Heart left ventricle (tissue), 16 donors: ENCODE measurements at regions not wholly inside any gene's neighbourhood (a gene's known extent, or its start where the extent isn't known, plus 50 kb on each side); places are given as distances from the start of the nearest gene placed in this dataset.

Experiments used
- ATAC-seq, 4 donors: fragments of 200-7000 bp; cut with Tn5 transposase; one replicate each; pipeline ENCODE4 v1.9.1; 2020 to 2022; ENCODE audit warnings: moderate library complexity in 4 of 4, mild to moderate bottlenecking in 3 of 4, moderate number of reproducible peaks in 1 of 4
- DNase-seq, 5 donors: peaks; one replicate each; pipeline ENCODE4 v3.0.0-alpha.2; 2020
- H3K27ac ChIP-seq, 12 donors: fragments of 200-600 bp; sonication (generic) in 4 of 12; one replicate each; pipeline versions ENCODE4 v1.5.0 to v1.8.0; 2016 to 2022; ENCODE audit warnings: mild to moderate bottlenecking in 2 of 12
- H3K27me3 ChIP-seq, 9 donors: fragments of 200-600 bp; sonication (generic) in 2 of 9; one replicate each; pipeline versions ENCODE4 v1.5.1 to v1.8.0; 2016 to 2022; ENCODE audit warnings: mild to moderate bottlenecking in 3 of 9
- H3K36me3 ChIP-seq, 9 donors: fragments of 200-600 bp; sonication (generic) in 2 of 9; one replicate each; pipeline versions ENCODE4 v1.5.0 to v1.8.0; 2018 to 2022; ENCODE audit warnings: mild to moderate bottlenecking in 2 of 9
- H3K4me1 ChIP-seq, 12 donors: fragments of 200-600 bp; sonication (generic) in 4 of 12; one replicate each; pipeline versions ENCODE4 v1.5.0 to v1.8.0; 2016 to 2022; ENCODE audit warnings: mild to moderate bottlenecking in 3 of 12
- H3K4me3 ChIP-seq, 12 donors: fragments of 200-600 bp; sonication (generic) in 4 of 12; one replicate each; pipeline versions ENCODE4 v1.5.0 to v1.8.0; 2017 to 2022; ENCODE audit warnings: mild to moderate bottlenecking in 9 of 12, moderate library complexity in 4 of 12
- H3K9me3 ChIP-seq, 12 donors: fragments of 200-600 bp; sonication (generic) in 4 of 12; one replicate each; pipeline versions ENCODE4 v1.5.0 to v1.8.0; 2016 to 2022; ENCODE audit warnings: mild to moderate bottlenecking in 1 of 12
- POLR2A ChIP-seq, 2 donors: fragments of 450-650 bp; IDR thresholded peaks; one replicate each; pipeline ENCODE4 v1.6.1; 2017; ENCODE audit warnings: antibody characterized with exemption in 2 of 2, mild to moderate bottlenecking in 2 of 2, moderate library complexity in 2 of 2
- WGBS, 4 donors: extraction: QIAGEN DNeasy Blood & Tissue Kit in 2 of 4; methylation state at CpG; one replicate each; pipeline versions ENCODE4 v1.1.5 to v1.1.7; 2013 to 2018; 5-methylcytosine and 5-hydroxymethylcytosine counted together
- intact Hi-C, 10 donors: fragments of 100-400 bp; cut with DNase I; formaldehyde crosslinking; loops; one replicate each; pipeline versions ENCODE4 v1.11.1 to v1.14.2; 2022
- TF ChIP-seq, protein P1 (sequence below), 12 donors: fragments of 200-600 bp; sonication (generic) in 4 of 12; IDR thresholded peaks; one replicate each; pipeline versions ENCODE4 v1.5.0 to v1.8.0; 2018 to 2022; ENCODE audit warnings: antibody characterized with exemption in 12 of 12, mild to moderate bottlenecking in 5 of 12
- donor health status: ischemic (EF 13 %, LVEDD 7.1; RV severe dilation, severe dysfunction).
- donor health status: healthy with polysubstance abuse.
- donor health status: DM: no; HTN: yes; CAD: no.
- donor health status: DM: no; HTN: no; CAD: no.
- donor health status: ischemic (EF 25% LVEDD 6.9; RV normal size, moderate dysfunction).
- donor health status: ischemic (EF 25% LVEDD 5.7; RV mildly dilated, moderate dysfunction).
- donor health status: healthy.
- donor health status: DM: yes; HTN: yes; CAD: no.
- donor health status: ischemic (EF 35%, LVEDD 5.7; RV mildly dilated, moderate dysfunction).
- donor health status: nonischemic (EF 11% LVEDD 7.7; RV severe dilation, severe dysfunction).
- donor health status: DM: yes; HTN: yes; CAD: no.
- donor health status: PGD.
- donor health status: ischemic (EF 29% LVEDD 5.4; RV normal size, mild dysfunction).
- donor health status: nonischemic (EF 23%, LVEDD 6.1; RV moderate dilation, normal function).

GRCh38 chr20:60687213-60687612, 564.8 kb upstream of the CDH4 start:
- H3K27me3 ChIP-seq: peaks cover 0 to 19% (median 0%) of the 10 kb centered on the region in 9 donors
- intact Hi-C loops: no loop called here
- H3K4me1 ChIP-seq: no peaks in the 10 kb centered on the region
- ATAC-seq (no peak), DNase-seq (no peak)
- no peaks in the 10 kb centered on the region for H3K9me3 ChIP-seq
- no peak for TF ChIP-seq POLR2A (IDR thresholded peaks at IDR 0.05)
- TF ChIP-seq, protein P1, sequence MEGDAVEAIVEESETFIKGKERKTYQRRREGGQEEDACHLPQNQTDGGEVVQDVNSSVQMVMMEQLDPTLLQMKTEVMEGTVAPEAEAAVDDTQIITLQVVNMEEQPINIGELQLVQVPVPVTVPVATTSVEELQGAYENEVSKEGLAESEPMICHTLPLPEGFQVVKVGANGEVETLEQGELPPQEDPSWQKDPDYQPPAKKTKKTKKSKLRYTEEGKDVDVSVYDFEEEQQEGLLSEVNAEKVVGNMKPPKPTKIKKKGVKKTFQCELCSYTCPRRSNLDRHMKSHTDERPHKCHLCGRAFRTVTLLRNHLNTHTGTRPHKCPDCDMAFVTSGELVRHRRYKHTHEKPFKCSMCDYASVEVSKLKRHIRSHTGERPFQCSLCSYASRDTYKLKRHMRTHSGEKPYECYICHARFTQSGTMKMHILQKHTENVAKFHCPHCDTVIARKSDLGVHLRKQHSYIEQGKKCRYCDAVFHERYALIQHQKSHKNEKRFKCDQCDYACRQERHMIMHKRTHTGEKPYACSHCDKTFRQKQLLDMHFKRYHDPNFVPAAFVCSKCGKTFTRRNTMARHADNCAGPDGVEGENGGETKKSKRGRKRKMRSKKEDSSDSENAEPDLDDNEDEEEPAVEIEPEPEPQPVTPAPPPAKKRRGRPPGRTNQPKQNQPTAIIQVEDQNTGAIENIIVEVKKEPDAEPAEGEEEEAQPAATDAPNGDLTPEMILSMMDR (IDR thresholded peaks at IDR 0.05): no peak
- no peaks in the 10 kb centered on the region for H3K36me3 ChIP-seq
- 85 to 94% (median 88%) methylated on average over 8 of the region's 8 CpGs for WGBS, 4 donors
- H3K4me3 ChIP-seq: no peak overlapping the region
- H3K27ac ChIP-seq: no peak overlapping the region

DNA sequence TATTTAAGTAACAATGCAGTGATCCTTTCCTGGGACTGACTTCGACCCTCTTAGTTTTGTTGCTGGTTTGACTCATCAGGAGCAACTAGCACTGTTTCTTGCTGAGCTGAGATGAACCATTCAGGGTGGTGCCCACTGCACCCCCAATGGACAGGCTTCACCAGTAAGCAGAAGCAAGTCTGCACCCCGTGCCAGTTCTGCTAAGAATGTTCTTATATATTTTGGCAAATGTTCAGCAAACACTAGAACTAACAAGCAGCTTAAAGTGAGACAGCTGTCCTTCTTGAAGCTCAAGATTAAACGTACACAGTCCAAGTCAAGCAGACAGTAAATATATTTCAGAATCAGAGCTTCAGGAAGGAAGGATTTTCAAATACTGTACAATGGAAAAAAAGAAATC, 561.3 kb upstream of the CDH4 start:
- no peak for TF ChIP-seq POLR2A (IDR thresholded peaks at IDR 0.05)
- TF ChIP-seq, protein P1 (IDR thresholded peaks at IDR 0.05): no peak
- Histone ChIP-seq H3K27ac (no peak overlapping the region), H3K27me3 (peaks cover 0 to 26% (median 2%) of the 10 kb centered on the region in 9 donors), H3K4me1 (no peaks in the 10 kb centered on the region), H3K36me3 (no peaks in the 10 kb centered on the region), H3K4me3 (no peak overlapping the region), H3K9me3 (no peaks in the 10 kb centered on the region)
- ATAC-seq: no peak
- intact Hi-C loops: no loop called here
- 43 to 51% (median 45%) methylated on average over 3 of the region's 3 CpGs for WGBS, 4 donors
- DNase-seq: no peak

- no peak overlapping the region for H3K4me3 ChIP-seq
- intact Hi-C loops: no loop called here
- H3K27ac ChIP-seq: no peak overlapping the region
- ATAC-seq (no peak), DNase-seq (no peak)
- H3K4me1 ChIP-seq: no peaks in the 10 kb centered on the region
- 61 to 72% (median 68%) methylated on average over 4 of the region's 4 CpGs for WGBS, 4 donors
- no peaks in the 10 kb centered on the region for H3K36me3 ChIP-seq
- no peaks in the 10 kb centered on the region for H3K9me3 ChIP-seq
- H3K27me3 ChIP-seq: peaks cover 0 to 26% (median 2%) of the 10 kb centered on the region in 9 donors
- no peak for TF ChIP-seq POLR2A (IDR thresholded peaks at IDR 0.05)
- TF ChIP-seq, protein P1 (IDR thresholded peaks at IDR 0.05): no peak
These were observed 560.0 kb upstream of the CDH4 start for GRCh38 chr20:60691966-60692615.

DNA sequence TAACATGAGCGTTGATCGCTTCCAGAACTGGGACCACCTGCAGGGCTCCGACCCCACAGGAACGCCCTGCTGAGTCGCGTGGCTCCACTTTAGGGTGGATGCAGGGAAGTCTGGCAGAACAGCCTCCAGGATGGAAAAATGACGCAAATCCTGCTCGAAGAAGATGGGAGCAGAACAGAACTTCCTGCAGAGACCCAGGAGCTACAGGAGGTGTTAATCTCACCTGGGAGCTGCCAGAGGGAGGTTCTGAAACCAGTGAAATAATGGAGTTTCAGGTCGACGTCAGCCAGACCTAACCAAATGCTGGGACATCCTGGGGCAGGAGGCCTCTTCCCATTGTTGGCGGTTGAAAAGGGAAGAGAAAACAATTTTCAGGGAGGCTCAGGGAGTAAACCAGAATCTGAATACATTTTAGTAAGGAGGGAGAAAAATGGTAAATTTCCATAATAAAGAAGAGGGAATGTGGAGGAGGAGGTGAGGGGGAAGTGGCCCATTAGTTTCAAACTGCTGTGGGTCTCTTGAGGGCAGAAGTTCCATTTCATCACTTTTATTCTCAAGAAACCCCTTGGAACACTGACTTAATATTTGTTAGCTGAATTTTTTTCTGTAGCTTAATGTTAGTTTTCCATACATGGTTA, 558.4 kb upstream of the CDH4 start:
- Histone ChIP-seq H3K27me3 (peaks cover 0 to 26% (median 2%) of the 10 kb centered on the region in 9 donors), H3K4me1 (no peaks in the 10 kb centered on the region), H3K36me3 (no peaks in the 10 kb centered on the region), H3K4me3 (no peak overlapping the region), H3K9me3 (no peaks in the 10 kb centered on the region), H3K27ac (no peak overlapping the region)
- WGBS, 4 donors: 26 to 32% (median 27%) methylated on average over 11 of the region's 11 CpGs
- intact Hi-C loops: no loop called here
- TF ChIP-seq, protein P1 (IDR thresholded peaks at IDR 0.05): no peak
- no peak for TF ChIP-seq POLR2A (IDR thresholded peaks at IDR 0.05)
- DNase-seq: no peak
- ATAC-seq: no peak
